WTC11 (cell line): ENCODE measurements at regions not wholly inside any gene's neighbourhood (a gene's known extent, or its start where the extent isn't known, plus 50 kb on each side); places are given as distances from the start of the nearest gene placed in this dataset.

ENCODE experiments used
- ATAC-seq: fragments of 200-7000 bp; cut with Tn5 transposase; 2 replicates; pipeline ENCODE4 v1.10.0; 2021; ENCODE audit warnings: mild to moderate bottlenecking, moderate library complexity
- CTCF ChIA-PET: fragments of 300-600 bp; sonication (Branson Sonifier 250); formaldehyde crosslinking; loops from one replicate; lab custom pipeline; 2021; ENCODE audit warnings: antibody characterized with exemption; lab: Charles Lee
- POLR2A ChIA-PET: fragments of 350-600 bp; sonication (Branson Sonifier 250); formaldehyde crosslinking; loops from one replicate; lab custom pipeline; 2021; ENCODE audit warnings: antibody characterized with exemption; lab: Charles Lee
- DNase-seq: peaks from one replicate; pipeline ENCODE4 v3.0.0; 2021; ENCODE audit warnings: low spot score
- H3K27ac Mint-ChIP-seq: 2 replicates; pipeline ENCODE4 v1.8.0; 2021; ENCODE audit warnings: mixed read lengths
- H3K27me3 Mint-ChIP-seq: 2 replicates; pipeline ENCODE4 v1.8.0; 2021; ENCODE audit warnings: low read depth, mild to moderate bottlenecking, moderate library complexity, mixed read lengths
- H3K36me3 Mint-ChIP-seq: 2 replicates; pipeline ENCODE4 v1.8.0; 2021; ENCODE audit warnings: mixed read lengths
- H3K4me1 Mint-ChIP-seq: 2 replicates; pipeline ENCODE4 v1.8.0; 2022; ENCODE audit warnings: mixed read lengths
- H3K4me3 Mint-ChIP-seq: 2 replicates; pipeline ENCODE4 v1.8.0; 2021; ENCODE audit warnings: mild to moderate bottlenecking, moderate library complexity, mixed read lengths
- H3K9me3 Mint-ChIP-seq: 2 replicates; pipeline ENCODE4 v1.8.0; 2021; ENCODE audit warnings: mixed read lengths
- CBFB ChIP-seq: sonication (generic); formaldehyde crosslinking; IDR thresholded peaks from 2 replicates; pipeline ENCODE4 v1.8.1; 2022; ENCODE audit warnings: mild to moderate bottlenecking, low read depth, missing genetic modification reagents
- FOXP1 ChIP-seq: sonication (generic); formaldehyde crosslinking; IDR thresholded peaks from 2 replicates; pipeline ENCODE4 v1.8.0; 2022; ENCODE audit warnings: missing genetic modification reagents, mild to moderate bottlenecking, moderate library complexity, borderline replicate concordance
- JUN ChIP-seq: sonication (generic); formaldehyde crosslinking; IDR thresholded peaks from 2 replicates; pipeline ENCODE4 v1.8.0; 2023; ENCODE audit warnings: mild to moderate bottlenecking, missing genetic modification reagents
- NR2C2 ChIP-seq: sonication (generic); formaldehyde crosslinking; IDR thresholded peaks from 2 replicates; pipeline ENCODE4 v1.8.0; 2022; ENCODE audit warnings: mild to moderate bottlenecking, missing genetic modification reagents
- PRRX2 ChIP-seq: fragments of 250-450 bp; sonication (Bioruptor Pico); IDR thresholded peaks from 2 replicates; pipeline ENCODE4 v1.8.0; 2021; ENCODE audit warnings: mild to moderate bottlenecking
- RELA ChIP-seq: sonication (generic); formaldehyde crosslinking; IDR thresholded peaks from 2 replicates; pipeline ENCODE4 v1.8.1; 2022; ENCODE audit warnings: missing genetic modification reagents, mild to moderate bottlenecking, borderline replicate concordance
- SMAD4 ChIP-seq: sonication (generic); formaldehyde crosslinking; IDR thresholded peaks from 2 replicates; pipeline ENCODE4 v1.8.0; 2022; ENCODE audit warnings: mild to moderate bottlenecking, missing genetic modification reagents
- TEAD1 ChIP-seq: sonication (generic); formaldehyde crosslinking; IDR thresholded peaks from 2 replicates; pipeline ENCODE4 v1.8.0; 2022; ENCODE audit warnings: mild to moderate bottlenecking, missing genetic modification reagents
- TEAD4 ChIP-seq: sonication (generic); formaldehyde crosslinking; IDR thresholded peaks from 2 replicates; pipeline ENCODE4 v1.8.0; 2022; ENCODE audit warnings: mild to moderate bottlenecking, missing genetic modification reagents
- ZBTB21 ChIP-seq: sonication (generic); formaldehyde crosslinking; IDR thresholded peaks from 2 replicates; pipeline ENCODE4 v1.8.1; 2023; ENCODE audit warnings: mild to moderate bottlenecking, missing genetic modification reagents, borderline replicate concordance
- ZNF121 ChIP-seq: sonication (generic); formaldehyde crosslinking; IDR thresholded peaks from 2 replicates; pipeline ENCODE4 v1.8.0; 2023; ENCODE audit warnings: missing genetic modification reagents
- ZNF138 ChIP-seq: sonication (generic); formaldehyde crosslinking; conservative IDR thresholded peaks from 2 replicates; pipeline ENCODE4 v1.8.1; 2022; ENCODE audit warnings: mild to moderate bottlenecking, moderate library complexity, missing genetic modification reagents
- ZNF232 ChIP-seq: sonication (generic); formaldehyde crosslinking; IDR thresholded peaks from 2 replicates; pipeline ENCODE4 v1.8.0; 2022; ENCODE audit warnings: mild to moderate bottlenecking, missing genetic modification reagents
- ZNF396 ChIP-seq: fragments of 250-450 bp; sonication (Bioruptor Pico); IDR thresholded peaks from 2 replicates; pipeline ENCODE4 v1.8.0; 2021; ENCODE audit warnings: mild to moderate bottlenecking, moderate library complexity, borderline replicate concordance
- ZNF423 ChIP-seq: fragments of 250-450 bp; sonication (Bioruptor Pico); IDR thresholded peaks from 2 replicates; pipeline ENCODE4 v2.1.2; 2022; ENCODE audit warnings: mild to moderate bottlenecking, moderate library complexity
- TF ChIP-seq, protein P1 (sequence below): sonication (generic); formaldehyde crosslinking; IDR thresholded peaks from 2 replicates; pipeline ENCODE4 v1.8.0; 2022; ENCODE audit warnings: mild to moderate bottlenecking, missing genetic modification reagents
- TF ChIP-seq, protein P2 (sequence below): fragments of 250-450 bp; sonication (Bioruptor Pico); conservative IDR thresholded peaks from 2 replicates; pipeline ENCODE4 v1.9.0; 2021; ENCODE audit warnings: mild to moderate bottlenecking
- TF ChIP-seq, protein P3 (sequence below): sonication (generic); formaldehyde crosslinking; IDR thresholded peaks from 2 replicates; pipeline ENCODE4 v1.8.0; 2022; ENCODE audit warnings: missing genetic modification reagents
- TF ChIP-seq, protein P4 (sequence below): sonication (generic); formaldehyde crosslinking; IDR thresholded peaks from 2 replicates; pipeline ENCODE4 v1.8.1; 2022; ENCODE audit warnings: mild to moderate bottlenecking, missing genetic modification reagents, moderate library complexity, borderline replicate concordance
- TF ChIP-seq, protein P5 (sequence below): sonication (generic); formaldehyde crosslinking; IDR thresholded peaks from 2 replicates; pipeline ENCODE4 v1.8.0; 2023; ENCODE audit warnings: missing genetic modification reagents
- TF ChIP-seq, protein P6 (sequence below): sonication (generic); formaldehyde crosslinking; IDR thresholded peaks from 2 replicates; pipeline ENCODE4 v1.8.0; 2022; ENCODE audit warnings: mild to moderate bottlenecking, missing genetic modification reagents

DNA sequence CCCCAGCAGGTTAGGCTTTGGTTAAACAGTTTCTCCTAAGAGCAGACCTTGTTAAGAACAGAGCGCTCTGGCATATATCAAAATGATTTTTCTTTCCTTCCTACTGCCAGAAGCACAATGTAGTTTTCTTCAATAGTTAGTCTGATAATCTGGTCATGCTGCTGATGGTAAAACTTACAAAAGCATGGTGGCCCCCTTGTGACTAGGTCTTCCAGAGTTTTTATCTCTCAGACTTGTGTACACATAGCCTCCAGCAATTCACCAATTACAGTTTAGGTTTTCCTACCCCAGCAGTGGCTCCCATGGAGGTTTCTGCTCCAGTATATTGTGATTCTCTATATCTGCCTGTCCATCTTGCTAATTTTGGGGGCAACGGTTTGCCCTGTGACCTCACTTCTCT lies 73.3 kb upstream of the DPH5 start:
- Mint-ChIP-seq H3K9me3 (peaks cover 10% of the 10 kb centered on the region; the same call in 1 of the 2 replicates), H3K27me3 (no peaks in the 10 kb centered on the region), H3K36me3 (no peaks in the 10 kb centered on the region), H3K4me3 (no peak overlapping the region), H3K4me1 (no peaks in the 10 kb centered on the region), H3K27ac (no peak overlapping the region)
- CTCF ChIA-PET, result no interaction called here
- ATAC-seq (no peak), DNase-seq (no peak)
- TF ChIP-seq ZNF121 (CRISPR knock-in tag) (no peak), CBFB (CRISPR knock-in tag) (no peak), FOXP1 (CRISPR knock-in tag) (no peak), TEAD4 (CRISPR knock-in tag) (no peak), SMAD4 (CRISPR knock-in tag) (no peak), PRRX2 (no peak), NR2C2 (CRISPR knock-in tag) (no peak), ZNF138 (CRISPR knock-in tag) (no peak), JUN (CRISPR knock-in tag) (no peak), ZBTB21 (CRISPR knock-in tag) (no peak)
- TF ChIP-seq, protein P1, sequence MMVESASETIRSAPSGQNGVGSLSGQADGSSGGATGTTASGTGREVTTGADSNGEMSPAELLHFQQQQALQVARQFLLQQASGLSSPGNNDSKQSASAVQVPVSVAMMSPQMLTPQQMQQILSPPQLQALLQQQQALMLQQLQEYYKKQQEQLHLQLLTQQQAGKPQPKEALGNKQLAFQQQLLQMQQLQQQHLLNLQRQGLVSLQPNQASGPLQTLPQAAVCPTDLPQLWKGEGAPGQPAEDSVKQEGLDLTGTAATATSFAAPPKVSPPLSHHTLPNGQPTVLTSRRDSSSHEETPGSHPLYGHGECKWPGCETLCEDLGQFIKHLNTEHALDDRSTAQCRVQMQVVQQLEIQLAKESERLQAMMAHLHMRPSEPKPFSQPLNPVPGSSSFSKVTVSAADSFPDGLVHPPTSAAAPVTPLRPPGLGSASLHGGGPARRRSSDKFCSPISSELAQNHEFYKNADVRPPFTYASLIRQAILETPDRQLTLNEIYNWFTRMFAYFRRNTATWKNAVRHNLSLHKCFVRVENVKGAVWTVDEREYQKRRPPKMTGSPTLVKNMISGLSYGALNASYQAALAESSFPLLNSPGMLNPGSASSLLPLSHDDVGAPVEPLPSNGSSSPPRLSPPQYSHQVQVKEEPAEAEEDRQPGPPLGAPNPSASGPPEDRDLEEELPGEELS, result no peak
- TF ChIP-seq, protein P2, sequence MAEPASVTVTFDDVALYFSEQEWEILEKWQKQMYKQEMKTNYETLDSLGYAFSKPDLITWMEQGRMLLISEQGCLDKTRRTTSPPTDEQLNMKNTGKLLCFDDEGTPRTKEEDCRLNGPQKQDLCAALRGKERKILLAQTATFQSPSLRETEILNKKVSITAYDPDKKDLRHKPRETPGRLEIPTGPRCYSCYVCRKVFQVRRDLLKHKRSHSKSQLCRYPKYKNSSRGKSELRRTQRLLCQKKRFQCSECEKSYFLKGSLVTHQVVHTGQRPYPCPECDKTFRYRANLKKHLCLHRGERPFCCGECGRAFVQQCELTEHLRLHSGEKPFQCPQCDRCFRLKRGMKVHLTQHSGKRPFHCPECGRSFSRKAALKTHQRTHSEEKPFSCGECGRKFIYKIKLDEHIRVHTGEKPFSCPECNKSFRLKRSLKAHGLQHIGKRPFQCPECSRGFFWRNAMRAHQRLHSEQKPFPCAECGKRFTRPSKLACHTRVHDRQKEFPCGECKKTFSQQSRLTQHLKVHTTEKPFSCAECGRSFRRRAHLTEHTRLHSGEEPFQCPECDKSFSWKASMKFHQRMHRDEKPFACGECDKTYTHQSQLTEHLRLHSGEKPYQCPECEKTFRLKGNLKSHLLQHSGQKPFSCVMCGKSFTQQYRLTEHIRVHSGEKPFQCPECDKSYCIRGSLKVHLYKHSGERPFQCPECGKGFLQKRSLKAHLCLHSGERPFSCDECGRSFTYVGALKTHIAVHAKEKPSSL (CRISPR knock-in tag), result no peak
- TF ChIP-seq, protein P3, sequence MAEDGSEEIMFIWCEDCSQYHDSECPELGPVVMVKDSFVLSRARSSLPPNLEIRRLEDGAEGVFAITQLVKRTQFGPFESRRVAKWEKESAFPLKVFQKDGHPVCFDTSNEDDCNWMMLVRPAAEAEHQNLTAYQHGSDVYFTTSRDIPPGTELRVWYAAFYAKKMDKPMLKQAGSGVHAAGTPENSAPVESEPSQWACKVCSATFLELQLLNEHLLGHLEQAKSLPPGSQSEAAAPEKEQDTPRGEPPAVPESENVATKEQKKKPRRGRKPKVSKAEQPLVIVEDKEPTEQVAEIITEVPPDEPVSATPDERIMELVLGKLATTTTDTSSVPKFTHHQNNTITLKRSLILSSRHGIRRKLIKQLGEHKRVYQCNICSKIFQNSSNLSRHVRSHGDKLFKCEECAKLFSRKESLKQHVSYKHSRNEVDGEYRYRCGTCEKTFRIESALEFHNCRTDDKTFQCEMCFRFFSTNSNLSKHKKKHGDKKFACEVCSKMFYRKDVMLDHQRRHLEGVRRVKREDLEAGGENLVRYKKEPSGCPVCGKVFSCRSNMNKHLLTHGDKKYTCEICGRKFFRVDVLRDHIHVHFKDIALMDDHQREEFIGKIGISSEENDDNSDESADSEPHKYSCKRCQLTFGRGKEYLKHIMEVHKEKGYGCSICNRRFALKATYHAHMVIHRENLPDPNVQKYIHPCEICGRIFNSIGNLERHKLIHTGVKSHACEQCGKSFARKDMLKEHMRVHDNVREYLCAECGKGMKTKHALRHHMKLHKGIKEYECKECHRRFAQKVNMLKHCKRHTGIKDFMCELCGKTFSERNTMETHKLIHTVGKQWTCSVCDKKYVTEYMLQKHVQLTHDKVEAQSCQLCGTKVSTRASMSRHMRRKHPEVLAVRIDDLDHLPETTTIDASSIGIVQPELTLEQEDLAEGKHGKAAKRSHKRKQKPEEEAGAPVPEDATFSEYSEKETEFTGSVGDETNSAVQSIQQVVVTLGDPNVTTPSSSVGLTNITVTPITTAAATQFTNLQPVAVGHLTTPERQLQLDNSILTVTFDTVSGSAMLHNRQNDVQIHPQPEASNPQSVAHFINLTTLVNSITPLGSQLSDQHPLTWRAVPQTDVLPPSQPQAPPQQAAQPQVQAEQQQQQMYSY, result no peak
- TF ChIP-seq, protein P4, sequence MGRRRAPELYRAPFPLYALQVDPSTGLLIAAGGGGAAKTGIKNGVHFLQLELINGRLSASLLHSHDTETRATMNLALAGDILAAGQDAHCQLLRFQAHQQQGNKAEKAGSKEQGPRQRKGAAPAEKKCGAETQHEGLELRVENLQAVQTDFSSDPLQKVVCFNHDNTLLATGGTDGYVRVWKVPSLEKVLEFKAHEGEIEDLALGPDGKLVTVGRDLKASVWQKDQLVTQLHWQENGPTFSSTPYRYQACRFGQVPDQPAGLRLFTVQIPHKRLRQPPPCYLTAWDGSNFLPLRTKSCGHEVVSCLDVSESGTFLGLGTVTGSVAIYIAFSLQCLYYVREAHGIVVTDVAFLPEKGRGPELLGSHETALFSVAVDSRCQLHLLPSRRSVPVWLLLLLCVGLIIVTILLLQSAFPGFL (CRISPR knock-in tag), result no peak
- TF ChIP-seq, protein P5, sequence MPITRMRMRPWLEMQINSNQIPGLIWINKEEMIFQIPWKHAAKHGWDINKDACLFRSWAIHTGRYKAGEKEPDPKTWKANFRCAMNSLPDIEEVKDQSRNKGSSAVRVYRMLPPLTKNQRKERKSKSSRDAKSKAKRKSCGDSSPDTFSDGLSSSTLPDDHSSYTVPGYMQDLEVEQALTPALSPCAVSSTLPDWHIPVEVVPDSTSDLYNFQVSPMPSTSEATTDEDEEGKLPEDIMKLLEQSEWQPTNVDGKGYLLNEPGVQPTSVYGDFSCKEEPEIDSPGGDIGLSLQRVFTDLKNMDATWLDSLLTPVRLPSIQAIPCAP (CRISPR knock-in tag), result no peak
- POLR2A ChIA-PET, result no interaction called here

DNA sequence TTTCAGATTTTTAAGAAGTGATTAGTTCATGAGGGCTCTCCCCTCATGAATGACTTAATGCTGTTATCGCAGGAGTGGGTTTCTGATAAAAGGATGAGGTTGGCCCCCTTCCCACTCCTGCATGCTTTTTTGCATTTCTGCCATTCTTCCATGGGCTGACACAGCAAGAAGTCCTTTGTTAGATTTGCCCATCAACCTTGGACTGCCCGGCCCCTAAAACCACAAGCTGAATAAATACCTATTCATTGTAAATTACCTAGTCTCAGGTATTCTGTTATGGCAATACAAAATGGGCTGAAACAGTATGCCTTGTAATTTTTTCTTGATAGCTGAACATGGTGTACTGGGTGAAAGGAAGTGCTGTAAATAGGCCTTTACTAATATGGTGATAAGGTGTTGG lies 72.7 kb upstream of the DPH5 start:
- no peak for ATAC-seq
- no peak overlapping the region for H3K4me3 Mint-ChIP-seq
- DNase-seq, result no peak
- ChIA-PET POLR2A (no interaction called here), CTCF (no interaction called here)
- H3K36me3 Mint-ChIP-seq, result no peaks in the 10 kb centered on the region
- no peaks in the 10 kb centered on the region for H3K27me3 Mint-ChIP-seq
- no peaks in the 10 kb centered on the region for H3K4me1 Mint-ChIP-seq
- no peak overlapping the region for H3K27ac Mint-ChIP-seq
- TF ChIP-seq TEAD1 (no peak), ZNF423 (no peak), ZNF232 (no peak), RELA (no peak), ZNF396 (CRISPR knock-in tag) (no peak), ZNF138 (CRISPR knock-in tag) (no peak)
- TF ChIP-seq, protein P6, sequence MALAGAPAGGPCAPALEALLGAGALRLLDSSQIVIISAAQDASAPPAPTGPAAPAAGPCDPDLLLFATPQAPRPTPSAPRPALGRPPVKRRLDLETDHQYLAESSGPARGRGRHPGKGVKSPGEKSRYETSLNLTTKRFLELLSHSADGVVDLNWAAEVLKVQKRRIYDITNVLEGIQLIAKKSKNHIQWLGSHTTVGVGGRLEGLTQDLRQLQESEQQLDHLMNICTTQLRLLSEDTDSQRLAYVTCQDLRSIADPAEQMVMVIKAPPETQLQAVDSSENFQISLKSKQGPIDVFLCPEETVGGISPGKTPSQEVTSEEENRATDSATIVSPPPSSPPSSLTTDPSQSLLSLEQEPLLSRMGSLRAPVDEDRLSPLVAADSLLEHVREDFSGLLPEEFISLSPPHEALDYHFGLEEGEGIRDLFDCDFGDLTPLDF (CRISPR knock-in tag), result no peak
- TF ChIP-seq, all 79 proteins: peak for 0
- H3K9me3 Mint-ChIP-seq, result peaks cover 10% of the 10 kb centered on the region; the same call in 1 of the 2 replicates
